ENCODE measurements at regions not wholly inside any gene's neighbourhood (a gene's known extent, or its start where the extent isn't known, plus 50 kb on each side); places are given as distances from the start of the nearest gene placed in this dataset.

GRCh38 chr9:85268131-85268530 lies 473.6 kb downstream of the AGTPBP1 start:
- in situ Hi-C loops (cut with HindIII; ENCODE audit: low sequenced_read_pairs), result loop anchor here (10.0 kb wide), 1 partner anchor 573 kb away; no protein-coding TSS in a partner anchor

GRCh38 chr9:85264695-85265094 lies 477.1 kb downstream of the AGTPBP1 start:
- in situ Hi-C loops (cut with HindIII; ENCODE audit: low sequenced_read_pairs), result loop anchor here (10.0 kb wide), 1 partner anchor 570 kb away; no protein-coding TSS in a partner anchor

DNA sequence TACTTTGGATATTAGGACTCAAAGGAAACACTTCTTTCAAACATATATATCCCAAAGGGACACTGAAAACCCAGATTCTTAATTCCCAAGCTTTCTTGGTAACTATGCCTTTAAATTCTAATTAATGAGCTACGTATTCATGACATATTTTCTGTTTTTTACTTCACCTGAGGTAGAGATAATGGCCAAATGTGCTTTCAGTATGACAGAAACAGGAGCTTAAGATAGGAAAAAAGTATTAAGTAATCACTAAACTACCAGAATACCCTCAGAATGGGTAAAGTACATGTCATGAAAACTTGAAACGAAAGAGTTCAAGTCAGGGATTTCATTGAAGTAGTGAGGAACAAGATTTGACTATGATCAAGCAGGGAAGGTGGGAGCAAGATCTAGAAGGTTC lies 478.5 kb downstream of the AGTPBP1 start:
- in situ Hi-C loops (cut with HindIII; ENCODE audit: low sequenced_read_pairs), result loop anchor here (10.0 kb wide), 1 partner anchor 568 kb away; no protein-coding TSS in a partner anchor

GRCh38 chr9:85262333-85262732 lies 479.4 kb downstream of the AGTPBP1 start:
- in situ Hi-C loops (cut with HindIII; ENCODE audit: low sequenced_read_pairs), result loop anchor here (10.0 kb wide), 1 partner anchor 568 kb away; no protein-coding TSS in a partner anchor

- in situ Hi-C loops (cut with HindIII; ENCODE audit: low sequenced_read_pairs), result loop anchor here (10.0 kb wide), 1 partner anchor 566 kb away; no protein-coding TSS in a partner anchor
These were observed 481.4 kb downstream of the AGTPBP1 start for GRCh38 chr9:85260275-85260845.

DNA sequence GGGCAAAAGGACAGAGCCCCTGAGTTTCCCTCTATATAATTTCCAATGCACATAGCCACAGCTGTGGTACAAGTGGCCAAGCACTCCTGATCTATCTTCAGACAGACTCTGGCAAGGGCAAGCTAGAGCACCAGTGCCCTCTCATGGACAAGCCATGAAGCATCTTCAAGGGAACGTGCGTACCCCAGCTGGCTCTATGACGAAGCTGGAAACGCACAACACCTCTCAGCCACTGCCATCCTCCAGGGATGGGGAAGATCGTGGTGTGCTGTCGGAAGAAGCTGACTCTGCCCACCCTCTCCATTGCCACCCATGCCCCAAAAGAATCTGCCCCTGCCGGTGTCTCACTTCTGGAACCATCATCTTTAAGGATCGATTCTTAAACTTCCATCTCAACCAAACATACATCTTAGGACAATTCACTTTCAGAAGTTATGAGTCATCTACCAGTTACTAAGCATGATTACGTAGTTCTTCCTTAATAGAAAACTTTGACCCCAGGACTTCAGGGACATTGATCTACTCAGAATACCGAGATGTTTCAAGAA lies 482.9 kb downstream of the AGTPBP1 start:
- in situ Hi-C loops (cut with HindIII; ENCODE audit: low sequenced_read_pairs), result no loop called here

GRCh38 chr9:85258236-85258635 lies 483.5 kb downstream of the AGTPBP1 start:
- in situ Hi-C loops (cut with HindIII; ENCODE audit: low sequenced_read_pairs), result no loop called here

DNA sequence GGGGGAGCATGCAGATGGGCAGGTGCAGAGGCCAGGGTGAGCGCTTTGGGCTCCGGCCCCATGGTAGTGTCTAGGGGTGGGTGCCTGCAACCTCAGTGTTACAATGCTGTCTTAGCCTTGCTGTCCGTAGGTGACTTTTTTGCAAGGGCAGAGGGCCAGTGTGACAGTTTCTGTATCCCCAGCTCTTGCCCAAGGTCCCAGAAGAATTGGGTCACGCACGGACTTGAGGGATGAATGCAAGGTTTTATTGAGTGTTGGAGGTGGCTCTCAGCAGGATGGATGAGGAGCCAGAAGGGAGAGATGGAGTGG lies 492.5 kb downstream of the AGTPBP1 start:
- in situ Hi-C loops (cut with HindIII; ENCODE audit: low sequenced_read_pairs), result no loop called here

DNA sequence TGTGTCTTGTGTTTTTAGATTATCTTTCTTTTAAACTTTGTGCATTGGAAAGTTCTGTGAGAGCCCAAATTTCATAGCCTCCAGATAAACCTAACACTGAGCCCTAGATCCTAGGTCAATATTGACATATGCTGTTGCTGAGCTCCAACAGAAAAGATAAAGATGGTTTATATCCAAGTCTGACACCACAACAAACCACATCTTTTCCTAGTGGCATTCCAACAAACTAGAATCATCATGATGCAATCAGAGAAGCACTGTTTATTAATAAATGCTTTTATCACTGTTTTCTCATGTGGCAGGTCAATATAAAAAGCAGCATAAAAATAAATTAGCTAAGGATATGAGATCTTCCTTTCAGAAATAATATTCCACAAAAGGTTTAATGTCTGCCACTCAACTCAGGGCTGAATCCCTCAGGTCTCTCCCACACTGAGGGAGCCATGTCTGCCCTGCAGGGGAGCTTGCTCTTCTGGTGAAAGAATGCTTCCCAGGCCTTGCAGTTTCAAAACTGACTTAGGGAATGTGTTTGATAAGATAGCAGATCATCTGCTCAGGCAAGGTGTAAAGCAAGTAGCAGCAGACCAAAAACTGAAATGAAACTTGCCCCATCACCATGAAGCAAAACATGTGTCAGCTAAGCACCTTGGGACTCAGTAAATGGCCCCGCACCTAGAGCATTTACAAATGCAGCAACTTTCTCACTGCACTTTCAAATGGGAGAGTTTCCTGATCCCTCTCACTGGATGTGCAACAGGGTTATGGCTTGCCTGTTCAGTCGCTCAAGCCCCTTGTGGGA lies 493.0 kb downstream of the AGTPBP1 start:
- in situ Hi-C loops (cut with HindIII; ENCODE audit: low sequenced_read_pairs), result no loop called here

- in situ Hi-C loops (cut with HindIII; ENCODE audit: low sequenced_read_pairs), result no loop called here
These were observed 495.2 kb downstream of the AGTPBP1 start for GRCh38 chr9:85246541-85246940.

DNA sequence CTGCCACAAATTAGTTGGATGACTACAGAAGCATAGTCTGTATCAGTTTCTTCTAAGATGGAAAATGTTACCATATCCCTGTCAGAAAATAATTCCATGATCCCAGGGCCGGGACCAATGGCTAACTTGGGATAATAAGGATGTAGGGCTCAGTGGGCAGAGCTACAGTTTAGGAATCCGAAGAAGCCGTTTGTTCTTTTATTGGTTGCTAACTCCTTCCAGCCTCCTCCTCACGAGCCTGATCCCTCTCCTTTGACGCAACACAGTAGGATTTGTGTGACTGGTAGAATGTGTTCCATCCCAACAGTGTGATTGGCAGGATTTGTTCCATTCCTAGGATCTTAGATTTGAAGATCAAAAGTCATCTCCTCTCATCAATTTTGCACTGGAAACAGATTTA lies 496.9 kb downstream of the AGTPBP1 start:
- in situ Hi-C loops (cut with HindIII; ENCODE audit: low sequenced_read_pairs), result no loop called here

GRCh38 chr9:85243977-85244376 lies 497.8 kb downstream of the AGTPBP1 start:
- in situ Hi-C loops (cut with HindIII; ENCODE audit: low sequenced_read_pairs), result no loop called here

DNA sequence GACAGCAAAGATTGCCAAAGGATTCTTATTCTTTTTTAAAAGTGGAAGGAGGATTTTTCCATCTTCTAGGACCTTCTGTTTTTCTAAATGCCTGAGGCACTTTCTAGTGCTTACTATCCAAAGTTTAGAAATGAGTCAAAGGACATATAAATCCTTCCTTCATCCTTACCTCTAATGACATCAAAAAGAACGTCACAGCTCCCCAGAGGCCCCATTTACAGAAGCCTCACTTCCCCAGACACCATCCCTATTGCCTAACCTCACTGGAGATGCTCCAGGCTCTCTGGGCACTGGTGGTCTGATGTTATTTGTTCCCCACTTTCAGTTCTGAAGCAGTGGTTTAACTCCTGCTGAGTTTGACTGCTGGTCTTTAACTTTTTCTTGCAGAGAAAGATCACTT lies 504.3 kb downstream of the AGTPBP1 start:
- in situ Hi-C loops (cut with HindIII; ENCODE audit: low sequenced_read_pairs), result no loop called here

GRCh38 chr9:85230081-85230480 lies 511.7 kb downstream of the AGTPBP1 start:
- in situ Hi-C loops (cut with HindIII; ENCODE audit: low sequenced_read_pairs), result no loop called here

- in situ Hi-C loops (cut with HindIII; ENCODE audit: low sequenced_read_pairs), result no loop called here
These were observed 513.5 kb downstream of the AGTPBP1 start for GRCh38 chr9:85228111-85228855.

GRCh38 chr9:85225180-85225579 lies 516.6 kb downstream of the AGTPBP1 start:
- in situ Hi-C loops (cut with HindIII; ENCODE audit: low sequenced_read_pairs), result no loop called here

GRCh38 chr9:85224729-85225128 lies 517.0 kb downstream of the AGTPBP1 start:
- in situ Hi-C loops (cut with HindIII; ENCODE audit: low sequenced_read_pairs), result no loop called here

DNA sequence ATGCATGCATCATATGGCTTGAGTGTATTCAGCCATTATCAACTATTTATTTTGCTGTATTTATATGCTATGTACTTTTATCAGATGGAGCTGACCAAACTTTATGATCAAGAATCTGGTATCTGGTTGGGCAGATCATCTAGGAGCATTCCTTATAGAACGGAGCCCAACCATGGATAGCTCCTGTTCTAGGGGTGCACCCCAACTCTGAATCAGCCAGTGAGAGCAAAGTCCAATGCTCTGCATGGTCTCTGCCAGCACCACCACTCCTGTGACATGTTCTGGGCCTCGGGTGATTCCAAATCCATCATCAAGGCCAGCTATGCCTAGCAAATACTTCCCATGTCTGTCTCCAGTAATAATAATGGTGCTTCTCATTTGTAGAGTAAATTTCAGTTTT lies 517.5 kb downstream of the AGTPBP1 start:
- in situ Hi-C loops (cut with HindIII; ENCODE audit: low sequenced_read_pairs), result no loop called here

- in situ Hi-C loops (cut with HindIII; ENCODE audit: low sequenced_read_pairs), result no loop called here
These were observed 518.1 kb downstream of the AGTPBP1 start for GRCh38 chr9:85223506-85224125.

DNA sequence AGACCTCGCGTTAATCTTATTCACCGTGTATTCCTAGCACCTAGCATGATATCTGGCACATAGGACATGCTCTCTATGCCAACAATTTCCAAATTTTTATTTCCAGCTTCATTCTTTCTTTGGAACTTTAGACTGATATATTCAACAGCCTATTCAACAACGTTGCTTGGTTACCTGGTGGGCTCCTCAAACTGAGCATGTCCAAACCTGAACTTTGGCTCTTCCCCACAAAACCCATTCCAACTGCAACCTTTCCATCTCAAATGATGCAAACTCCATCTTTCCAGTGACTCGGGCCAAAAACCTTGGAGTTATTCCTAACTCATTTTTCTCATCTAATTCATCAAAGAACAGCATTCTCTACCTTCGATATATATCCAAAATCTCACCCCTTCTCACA lies 525.2 kb downstream of the AGTPBP1 start:
- in situ Hi-C loops (cut with HindIII; ENCODE audit: low sequenced_read_pairs), result no loop called here

DNA sequence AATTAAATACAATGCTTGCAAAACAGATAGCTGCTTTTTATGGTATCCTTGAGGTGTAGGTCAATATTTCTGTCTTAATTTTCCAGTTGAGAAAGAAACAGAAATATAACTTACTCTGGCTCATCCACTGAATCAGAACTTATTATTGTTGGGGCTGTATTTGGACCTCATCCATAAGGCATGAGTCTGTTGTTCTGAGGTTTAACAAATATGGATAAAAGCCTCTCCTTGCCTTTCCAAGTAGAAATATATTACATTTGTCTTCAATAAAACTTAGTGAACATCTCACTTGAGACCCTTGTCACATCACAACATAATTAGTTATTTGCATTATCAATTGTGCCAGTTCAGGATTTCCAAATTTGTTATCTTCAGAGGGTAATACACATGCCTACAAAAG lies 525.8 kb downstream of the AGTPBP1 start:
- in situ Hi-C loops (cut with HindIII; ENCODE audit: low sequenced_read_pairs), result no loop called here

All from DLD1 (cell line).